Endothelial cell of umbilical vein (primary cell): ENCODE measurements at regions not wholly inside any gene's neighbourhood (a gene's known extent, or its start where the extent isn't known, plus 50 kb on each side); places are given as distances from the start of the nearest gene placed in this dataset.

Experiments
- EZH2 ChIP-seq: IDR thresholded peaks from 2 replicates; pipeline ENCODE4 v1.6.1; 2012; ENCODE audit warnings: borderline replicate concordance, low read depth, mild to moderate bottlenecking, moderate library complexity, low read length, inconsistent platforms; ENCODE audit not compliant: severe bottlenecking
- FOS ChIP-seq: IDR thresholded peaks from 2 replicates; pipeline ENCODE4 v1.6.1; 2011; ENCODE audit warnings: mild to moderate bottlenecking, low read length, moderate library complexity, borderline replicate concordance; ENCODE audit not compliant: insufficient read depth
- GATA2 ChIP-seq: IDR thresholded peaks from 2 replicates; pipeline ENCODE4 v1.7.0; 2011; ENCODE audit warnings: low read depth, mild to moderate bottlenecking, moderate library complexity, mixed read lengths, low read length; ENCODE audit not compliant: insufficient read length, insufficient read depth
- JUN ChIP-seq: IDR thresholded peaks from 2 replicates; pipeline ENCODE4 v1.6.1; 2011; ENCODE audit warnings: borderline replicate concordance, low read depth; ENCODE audit not compliant: insufficient read length, insufficient read depth
- MYC ChIP-seq: IDR thresholded peaks from one replicate; pipeline ENCODE4 v1.6.1; 2011; ENCODE audit warnings: mild to moderate bottlenecking, low read depth, low read length
- POLR2A ChIP-seq: IDR thresholded peaks from 2 replicates; pipeline ENCODE4 v1.6.1; 2012; ENCODE audit warnings: low read depth, mild to moderate bottlenecking, control low read depth, low read length
- POLR2AphosphoS5 ChIP-seq: IDR thresholded peaks from 2 replicates; pipeline ENCODE4 v1.6.1; 2012; ENCODE audit warnings: low read depth, mild to moderate bottlenecking, control low read depth, low read length, moderate library complexity; ENCODE audit not compliant: insufficient read depth
- TF ChIP-seq, protein P1 (sequence below), 2 donors: IDR thresholded peaks; 1 replicate in 1 of 2; 2 replicates in 1 of 2; pipeline ENCODE4 v1.5.1; 2011; ENCODE audit warnings: low read length in 2 of 2, mild to moderate bottlenecking in 2 of 2, moderate library complexity in 2 of 2, control low read depth in 1 of 2, inconsistent platforms in 1 of 2, low read depth in 1 of 2; ENCODE audit not compliant: insufficient read depth in 1 of 2; ENCODE audit errors: extremely low read depth in 1 of 2

DNA sequence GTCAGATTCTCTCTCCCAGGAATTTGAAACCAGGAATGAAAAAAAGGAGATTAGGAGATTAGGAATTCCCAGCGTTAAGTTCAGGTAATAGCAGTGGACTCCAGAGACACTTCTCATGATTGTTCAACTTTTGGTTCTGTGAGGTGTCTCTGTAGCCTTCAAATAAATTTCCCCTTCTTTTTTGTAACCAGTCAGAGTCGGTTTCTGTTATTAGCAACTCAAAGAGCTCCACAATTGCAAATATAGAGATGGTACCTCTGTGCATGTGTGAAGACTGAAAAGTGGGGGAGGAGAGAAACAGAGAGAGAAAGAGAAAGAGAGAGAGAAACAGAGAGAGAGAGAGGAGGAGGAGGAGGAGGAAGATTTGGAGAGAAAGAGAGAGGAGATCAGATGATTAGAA lies 112.8 kb upstream of the STEAP1B start:
- TF ChIP-seq, protein P1, sequence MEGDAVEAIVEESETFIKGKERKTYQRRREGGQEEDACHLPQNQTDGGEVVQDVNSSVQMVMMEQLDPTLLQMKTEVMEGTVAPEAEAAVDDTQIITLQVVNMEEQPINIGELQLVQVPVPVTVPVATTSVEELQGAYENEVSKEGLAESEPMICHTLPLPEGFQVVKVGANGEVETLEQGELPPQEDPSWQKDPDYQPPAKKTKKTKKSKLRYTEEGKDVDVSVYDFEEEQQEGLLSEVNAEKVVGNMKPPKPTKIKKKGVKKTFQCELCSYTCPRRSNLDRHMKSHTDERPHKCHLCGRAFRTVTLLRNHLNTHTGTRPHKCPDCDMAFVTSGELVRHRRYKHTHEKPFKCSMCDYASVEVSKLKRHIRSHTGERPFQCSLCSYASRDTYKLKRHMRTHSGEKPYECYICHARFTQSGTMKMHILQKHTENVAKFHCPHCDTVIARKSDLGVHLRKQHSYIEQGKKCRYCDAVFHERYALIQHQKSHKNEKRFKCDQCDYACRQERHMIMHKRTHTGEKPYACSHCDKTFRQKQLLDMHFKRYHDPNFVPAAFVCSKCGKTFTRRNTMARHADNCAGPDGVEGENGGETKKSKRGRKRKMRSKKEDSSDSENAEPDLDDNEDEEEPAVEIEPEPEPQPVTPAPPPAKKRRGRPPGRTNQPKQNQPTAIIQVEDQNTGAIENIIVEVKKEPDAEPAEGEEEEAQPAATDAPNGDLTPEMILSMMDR (IDR thresholded peaks at IDR 0.05; ENCODE audit: extremely low read depth in 1 of 2, insufficient read depth in 1 of 2, low read depth in 1 of 2, low read length in 2 of 2): no peak
- TF ChIP-seq EZH2: no peak
- no peak for TF ChIP-seq POLR2AphosphoS5
- no peak for TF ChIP-seq POLR2A
- TF ChIP-seq JUN: no peak
- TF ChIP-seq FOS: no peak
- TF ChIP-seq GATA2: no peak
- TF ChIP-seq MYC: no peak
